ENCODE measurements at regions not wholly inside any gene's neighbourhood (a gene's known extent, or its start where the extent isn't known, plus 50 kb on each side); places are given as distances from the start of the nearest gene placed in this dataset.
"Not testable (repeated sequence)": the region's sequence is repeated elsewhere in the genome, so short reads cannot be mapped to it uniquely, and the experiment has no call there.

GRCh38 chr3:117809186-117810081 is 1099.9 kb downstream of the TUSC7 start:
- DNase-seq = no peak

GRCh38 chr3:117811786-117812185 is 1102.2 kb downstream of the TUSC7 start:
- DNase-seq = no peak

- DNase-seq = no peak
Measured at GRCh38 chr3:117814975-117815374, 1105.4 kb downstream of the TUSC7 start.

- no peak for DNase-seq
Measured at GRCh38 chr3:117817103-117817502, 1107.5 kb downstream of the TUSC7 start.

GRCh38 chr3:117818592-117818991 is 1109.0 kb downstream of the TUSC7 start:
- DNase-seq = no peak

GRCh38 chr3:117820658-117821299 is 1111.2 kb downstream of the TUSC7 start:
- DNase-seq = no peak

- DNase-seq = no peak
Measured at GRCh38 chr3:117822416-117822815, 1112.8 kb downstream of the TUSC7 start.

GRCh38 chr3:117836296-117836695 is 1126.7 kb downstream of the TUSC7 start:
- no peak for DNase-seq

GRCh38 chr3:117837391-117837790 is 1127.8 kb downstream of the TUSC7 start:
- DNase-seq = no peak

GRCh38 chr3:117842086-117842485 is 1132.5 kb downstream of the TUSC7 start:
- DNase-seq = no peak

- DNase-seq = no peak
Measured at GRCh38 chr3:117843356-117843755, 1133.8 kb downstream of the TUSC7 start.

GRCh38 chr3:117844676-117845075 is 1135.1 kb downstream of the TUSC7 start:
- DNase-seq = no peak

GRCh38 chr3:117846238-117846637 is 1136.7 kb downstream of the TUSC7 start:
- DNase-seq = no peak

GRCh38 chr3:117848606-117849005 is 1139.0 kb downstream of the TUSC7 start:
- DNase-seq = no peak

GRCh38 chr3:117853923-117854668 is 1144.5 kb downstream of the TUSC7 start:
- DNase-seq = no peak

GRCh38 chr3:117856354-117856753 is 1146.8 kb downstream of the TUSC7 start:
- no peak for DNase-seq

- DNase-seq = no peak
Measured at GRCh38 chr3:117863146-117863545, 1153.6 kb downstream of the TUSC7 start.

GRCh38 chr3:117865338-117865737 is 1155.8 kb downstream of the TUSC7 start:
- DNase-seq = no peak

- DNase-seq = no peak
Measured at GRCh38 chr3:117868766-117869165, 1159.2 kb downstream of the TUSC7 start.

- DNase-seq = no peak
Measured at GRCh38 chr3:117871934-117872333, 1162.4 kb downstream of the TUSC7 start.

GRCh38 chr3:117872594-117873248 is 1161.9 kb downstream of the IGSF11 start:
- not testable (repeated sequence) for DNase-seq

- no peak for DNase-seq
Measured at GRCh38 chr3:117873249-117873600, 1161.4 kb downstream of the IGSF11 start.

Measured in activated T-cell treated with anti-CD3 and anti-CD28 coated beads, Interleukin-2, amount 50 U/mL, for 48 hours (primary cell).